Cardiac muscle cell (in vitro differentiated cells and primary cell): ENCODE measurements at regions not wholly inside any gene's neighbourhood (a gene's known extent, or its start where the extent isn't known, plus 50 kb on each side); places are given as distances from the start of the nearest gene placed in this dataset.

Experiments used
- DNase-seq, 2 donors: peaks; one replicate each; pipeline versions ENCODE4 v3.0.0 to v3.0.0-alpha.2; 2010 to 2017; ENCODE audit warnings: low read depth in 1 of 2, low spot score in 1 of 2
- H3K27ac ChIP-seq: fragments of 200-600 bp; sonication (generic); 2 replicates; pipeline ENCODE4 v1.5.1; 2016
- H3K27me3 ChIP-seq: fragments of 200-600 bp; sonication (generic); 2 replicates; pipeline ENCODE4 v1.6.0; 2016; ENCODE audit warnings: control low read depth
- H3K36me3 ChIP-seq: fragments of 200-600 bp; sonication (generic); 2 replicates; pipeline ENCODE4 v1.5.1; 2016; ENCODE audit warnings: control low read depth
- H3K4me1 ChIP-seq: fragments of 200-600 bp; sonication (generic); 2 replicates; pipeline ENCODE4 v1.8.1; 2017; ENCODE audit warnings: low read depth, mild to moderate bottlenecking, mixed run types
- H3K4me3 ChIP-seq: fragments of 200-600 bp; sonication (generic); 2 replicates; pipeline ENCODE4 v1.5.1; 2016; ENCODE audit warnings: mild to moderate bottlenecking
- H3K9me3 ChIP-seq: fragments of 200-600 bp; sonication (generic); 2 replicates; pipeline ENCODE4 v1.5.1; 2017; ENCODE audit warnings: low read depth, mild to moderate bottlenecking, control low read depth
- TF ChIP-seq, protein P1 (sequence below): IDR thresholded peaks from 2 replicates; pipeline ENCODE4 v1.5.1; 2012; ENCODE audit warnings: low read depth, mild to moderate bottlenecking, low read length

GRCh38 chr4:111530446-111530845, 614.8 kb upstream of the FAM241A start:
- H3K36me3 ChIP-seq: no peaks in the 10 kb centered on the region

GRCh38 chr4:111535792-111536191, 609.5 kb upstream of the FAM241A start:
- Histone ChIP-seq H3K4me3 (no peak overlapping the region), H3K27me3 (no peaks in the 10 kb centered on the region), H3K36me3 (no peaks in the 10 kb centered on the region), H3K4me1 (no peaks in the 10 kb centered on the region), H3K27ac (no peak overlapping the region), H3K9me3 (no peaks in the 10 kb centered on the region)
- no peak for DNase-seq
- TF ChIP-seq, protein P1, sequence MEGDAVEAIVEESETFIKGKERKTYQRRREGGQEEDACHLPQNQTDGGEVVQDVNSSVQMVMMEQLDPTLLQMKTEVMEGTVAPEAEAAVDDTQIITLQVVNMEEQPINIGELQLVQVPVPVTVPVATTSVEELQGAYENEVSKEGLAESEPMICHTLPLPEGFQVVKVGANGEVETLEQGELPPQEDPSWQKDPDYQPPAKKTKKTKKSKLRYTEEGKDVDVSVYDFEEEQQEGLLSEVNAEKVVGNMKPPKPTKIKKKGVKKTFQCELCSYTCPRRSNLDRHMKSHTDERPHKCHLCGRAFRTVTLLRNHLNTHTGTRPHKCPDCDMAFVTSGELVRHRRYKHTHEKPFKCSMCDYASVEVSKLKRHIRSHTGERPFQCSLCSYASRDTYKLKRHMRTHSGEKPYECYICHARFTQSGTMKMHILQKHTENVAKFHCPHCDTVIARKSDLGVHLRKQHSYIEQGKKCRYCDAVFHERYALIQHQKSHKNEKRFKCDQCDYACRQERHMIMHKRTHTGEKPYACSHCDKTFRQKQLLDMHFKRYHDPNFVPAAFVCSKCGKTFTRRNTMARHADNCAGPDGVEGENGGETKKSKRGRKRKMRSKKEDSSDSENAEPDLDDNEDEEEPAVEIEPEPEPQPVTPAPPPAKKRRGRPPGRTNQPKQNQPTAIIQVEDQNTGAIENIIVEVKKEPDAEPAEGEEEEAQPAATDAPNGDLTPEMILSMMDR: no peak

More at GRCh38 chr4:111530446-111530845, 614.8 kb upstream of the FAM241A start:
- Histone ChIP-seq H3K27ac (no peak overlapping the region), H3K27me3 (no peaks in the 10 kb centered on the region), H3K9me3 (no peaks in the 10 kb centered on the region), H3K4me3 (no peak overlapping the region), H3K4me1 (no peaks in the 10 kb centered on the region)
- no peak for DNase-seq
- TF ChIP-seq, protein P1: no peak

GRCh38 chr4:111537165-111537564, 608.1 kb upstream of the FAM241A start:
- Histone ChIP-seq H3K4me1 (no peaks in the 10 kb centered on the region), H3K4me3 (no peak overlapping the region), H3K9me3 (no peaks in the 10 kb centered on the region), H3K36me3 (no peaks in the 10 kb centered on the region), H3K27ac (no peak overlapping the region), H3K27me3 (no peaks in the 10 kb centered on the region)
- DNase-seq: no peak
- TF ChIP-seq, protein P1: no peak

GRCh38 chr4:111537871-111538270, 607.4 kb upstream of the FAM241A start:
- TF ChIP-seq, protein P1: no peak
- Histone ChIP-seq H3K27ac (no peak overlapping the region), H3K27me3 (no peaks in the 10 kb centered on the region), H3K9me3 (no peaks in the 10 kb centered on the region), H3K4me3 (no peak overlapping the region), H3K36me3 (no peaks in the 10 kb centered on the region), H3K4me1 (no peaks in the 10 kb centered on the region)
- peak in 1 of 2 donors; percentile 18 for DNase-seq

DNA sequence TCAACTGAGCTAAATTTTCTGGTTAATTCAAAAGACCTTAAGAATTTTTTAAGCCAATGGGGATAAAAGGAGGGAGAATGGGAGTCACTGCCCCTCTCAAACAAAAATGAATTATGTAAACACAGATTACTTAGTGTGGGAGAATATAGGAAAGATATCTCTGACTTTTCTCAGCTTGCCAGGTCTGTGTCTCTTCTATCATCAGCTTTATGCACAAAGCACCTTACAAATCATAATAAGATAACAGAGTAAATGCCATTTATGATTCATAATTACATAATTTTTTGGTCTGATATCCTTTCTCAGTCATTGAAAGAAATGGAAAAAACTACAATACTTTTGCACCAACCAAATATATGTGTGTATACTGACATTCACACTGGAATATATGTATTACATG, 604.6 kb upstream of the FAM241A start:
- TF ChIP-seq, protein P1: no peak
- no peak overlapping the region for H3K4me3 ChIP-seq
- H3K36me3 ChIP-seq: no peaks in the 10 kb centered on the region
- DNase-seq: no peak
- H3K4me1 ChIP-seq: no peaks in the 10 kb centered on the region
- H3K27me3 ChIP-seq: no peaks in the 10 kb centered on the region
- H3K9me3 ChIP-seq: no peaks in the 10 kb centered on the region
- H3K27ac ChIP-seq: no peak overlapping the region

- no peaks in the 10 kb centered on the region for H3K4me1 ChIP-seq
- no peaks in the 10 kb centered on the region for H3K36me3 ChIP-seq
- TF ChIP-seq, protein P1: no peak
- H3K27ac ChIP-seq: no peak overlapping the region
- H3K4me3 ChIP-seq: no peak overlapping the region
- H3K27me3 ChIP-seq: no peaks in the 10 kb centered on the region
- DNase-seq: no peak
- H3K9me3 ChIP-seq: no peaks in the 10 kb centered on the region
Measured at GRCh38 chr4:111542056-111542455, 603.2 kb upstream of the FAM241A start.
